Hepatocyte (in vitro differentiated cells): ENCODE measurements at regions not wholly inside any gene's neighbourhood (a gene's known extent, or its start where the extent isn't known, plus 50 kb on each side); places are given as distances from the start of the nearest gene placed in this dataset.

ENCODE experiments used
- EZH2 ChIP-seq: fragments of 200-600 bp; sonication (generic); IDR thresholded peaks from 2 replicates; pipeline ENCODE4 v1.6.1; 2016; ENCODE audit warnings: antibody characterized with exemption, mild to moderate bottlenecking, borderline replicate concordance
- EZH2phosphoT487 ChIP-seq: fragments of 200-600 bp; sonication (generic); IDR thresholded peaks from one replicate; pipeline ENCODE4 v1.6.1; 2018; ENCODE audit warnings: antibody characterized with exemption, mild to moderate bottlenecking, low read depth, moderate library complexity; ENCODE audit not compliant: unreplicated experiment, severe bottlenecking
- TF ChIP-seq, protein P1 (sequence below): fragments of 200-600 bp; sonication (generic); IDR thresholded peaks from 2 replicates; pipeline ENCODE4 v1.5.1; 2016; ENCODE audit warnings: antibody characterized with exemption, mild to moderate bottlenecking; ENCODE audit not compliant: poor library complexity

DNA sequence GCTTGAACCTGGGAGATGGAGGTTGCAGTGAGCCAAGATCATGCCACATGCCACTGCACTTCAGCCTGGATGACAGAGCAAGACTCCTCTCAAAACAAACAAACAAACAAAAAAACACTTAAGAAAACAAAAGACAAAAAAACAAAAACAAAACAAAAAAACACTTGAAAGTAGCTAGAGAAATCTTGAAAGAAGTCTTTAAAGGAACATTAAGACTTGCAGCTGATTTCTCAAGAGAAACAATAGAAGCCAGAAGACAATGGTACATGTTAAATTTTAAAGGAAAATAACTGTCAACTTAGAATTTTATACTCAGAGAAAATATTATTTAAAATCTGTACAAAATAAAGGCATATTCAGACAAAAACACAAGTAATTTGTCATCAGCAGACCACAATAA is 71.3 kb downstream of the HLX start:
- TF ChIP-seq, protein P1, sequence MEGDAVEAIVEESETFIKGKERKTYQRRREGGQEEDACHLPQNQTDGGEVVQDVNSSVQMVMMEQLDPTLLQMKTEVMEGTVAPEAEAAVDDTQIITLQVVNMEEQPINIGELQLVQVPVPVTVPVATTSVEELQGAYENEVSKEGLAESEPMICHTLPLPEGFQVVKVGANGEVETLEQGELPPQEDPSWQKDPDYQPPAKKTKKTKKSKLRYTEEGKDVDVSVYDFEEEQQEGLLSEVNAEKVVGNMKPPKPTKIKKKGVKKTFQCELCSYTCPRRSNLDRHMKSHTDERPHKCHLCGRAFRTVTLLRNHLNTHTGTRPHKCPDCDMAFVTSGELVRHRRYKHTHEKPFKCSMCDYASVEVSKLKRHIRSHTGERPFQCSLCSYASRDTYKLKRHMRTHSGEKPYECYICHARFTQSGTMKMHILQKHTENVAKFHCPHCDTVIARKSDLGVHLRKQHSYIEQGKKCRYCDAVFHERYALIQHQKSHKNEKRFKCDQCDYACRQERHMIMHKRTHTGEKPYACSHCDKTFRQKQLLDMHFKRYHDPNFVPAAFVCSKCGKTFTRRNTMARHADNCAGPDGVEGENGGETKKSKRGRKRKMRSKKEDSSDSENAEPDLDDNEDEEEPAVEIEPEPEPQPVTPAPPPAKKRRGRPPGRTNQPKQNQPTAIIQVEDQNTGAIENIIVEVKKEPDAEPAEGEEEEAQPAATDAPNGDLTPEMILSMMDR, result no peak
- TF ChIP-seq EZH2 (no peak), EZH2phosphoT487 (no peak)
